Left cardiac atrium (tissue), 4 donors: ENCODE measurements at regions not wholly inside any gene's neighbourhood (a gene's known extent, or its start where the extent isn't known, plus 50 kb on each side); places are given as distances from the start of the nearest gene placed in this dataset.

Experiments
- ATAC-seq, 2 donors: fragments of 200-7000 bp; cut with Tn5 transposase; one replicate each; pipeline ENCODE4 v1.9.1; 2020; ENCODE audit warnings: mild to moderate bottlenecking in 2 of 2, moderate library complexity in 2 of 2
- DNase-seq: peaks from one replicate; pipeline ENCODE4 v3.0.0-alpha.2; 2020
- intact Hi-C, 2 donors: fragments of 100-400 bp; cut with DNase I; formaldehyde crosslinking; loops; one replicate each; pipeline versions ENCODE4 v1.14.1 to v1.15.1; 2022 to 2023
- donor health status: DM: no; HTN: yes; CAD: no.
- donor health status: DM: no; HTN: yes; CAD: no; lungs with severe emphysema.
- donor health status: DM: yes; HTN: yes; CAD: no.
- donor health status: Dilated cardiomyopathy.

DNA sequence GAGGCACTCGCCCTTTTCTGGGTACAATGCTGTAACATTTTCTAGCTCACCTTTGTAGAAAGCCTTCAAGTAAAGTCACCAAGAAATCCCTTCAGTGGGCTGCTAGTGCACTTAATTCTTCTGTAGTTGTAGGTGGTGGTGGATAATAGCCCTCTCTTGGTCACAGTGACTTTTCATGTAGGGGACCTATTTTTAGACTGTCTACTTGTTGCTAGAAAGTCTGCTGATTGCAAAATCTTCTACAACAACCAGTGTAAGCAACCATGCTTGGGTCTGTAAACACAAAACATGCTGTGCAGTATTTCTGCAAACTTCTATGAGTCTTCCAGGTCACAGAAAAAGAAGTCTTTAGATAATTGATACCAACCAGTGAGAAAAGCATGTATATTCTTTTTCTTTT, 55.6 kb downstream of the PBDC1 start:
- intact Hi-C loops: no loop called here
- DNase-seq (no peak), ATAC-seq (no peak)

- no peak for DNase-seq
- intact Hi-C loops: no loop called here
- no peak for ATAC-seq
Measured at GRCh38 chrX:76248901-76249300, 76.0 kb downstream of the PBDC1 start.

DNA sequence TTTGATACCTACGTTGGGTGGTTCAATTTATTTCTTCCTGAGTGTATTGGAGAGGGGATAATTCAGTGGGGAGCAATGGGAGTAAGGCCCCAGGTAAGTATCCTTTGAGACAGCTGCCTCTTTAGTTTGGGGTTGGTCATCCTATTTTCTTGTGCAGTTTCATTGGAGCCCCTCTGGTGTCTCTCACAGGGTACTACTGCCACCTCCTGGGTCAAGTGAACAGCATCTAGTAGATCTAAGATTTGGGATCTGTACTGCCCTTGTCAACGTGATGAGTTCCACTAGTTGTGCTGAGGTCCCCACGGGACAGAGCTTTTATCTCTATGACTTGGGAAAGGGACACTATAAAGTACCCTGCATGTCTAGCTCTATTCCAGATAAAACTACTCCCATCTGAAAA, 80.6 kb downstream of the PBDC1 start:
- ATAC-seq (peak; percentile 47 to 61), DNase-seq (no peak)
- intact Hi-C loops: no loop called here

GRCh38 chrX:76279007-76279406, 106.1 kb downstream of the PBDC1 start:
- DNase-seq (no peak), ATAC-seq (peak in 1 of 2 donors; percentile 27)
- intact Hi-C loops: no loop called here
